ENCODE measurements at regions not wholly inside any gene's neighbourhood (a gene's known extent, or its start where the extent isn't known, plus 50 kb on each side); places are given as distances from the start of the nearest gene placed in this dataset.
A peak's percentile ranks its signal among the peaks of the same experiment; 100 is the strongest.

GRCh38 chr13:72567566-72567965 is 159.9 kb downstream of the MZT1 start:
- H3K27me3 ChIP-seq (replicated peaks; ENCODE audit: insufficient read depth): no peaks in the 10 kb centered on the region
- no peaks in the 10 kb centered on the region for H3K9me3 ChIP-seq
- H3K4me1 ChIP-seq (ENCODE audit: control insufficient read depth in 1 of 2, low read depth in 2 of 2): no peaks in the 10 kb centered on the region
- TF ChIP-seq CTCF (IDR thresholded peaks at IDR 0.05): no peak
- DNase-seq (ENCODE audit: low spot score) (no peak), ATAC-seq (ENCODE audit: insufficient number of reproducible peaks, low FRiP score, low read depth) (no peak)
- no peaks in the 10 kb centered on the region for H3K36me3 ChIP-seq
- no peak overlapping the region for H3K4me3 ChIP-seq
- no peak overlapping the region for H3K27ac ChIP-seq

- DNase-seq (ENCODE audit: low spot score) (no peak), ATAC-seq (ENCODE audit: insufficient number of reproducible peaks, low FRiP score, low read depth) (no peak)
- no peaks in the 10 kb centered on the region for H3K9me3 ChIP-seq
- H3K4me1 ChIP-seq (ENCODE audit: control insufficient read depth in 1 of 2, low read depth in 2 of 2): no peaks in the 10 kb centered on the region
- no peak overlapping the region for H3K4me3 ChIP-seq
- no peak for TF ChIP-seq CTCF (IDR thresholded peaks at IDR 0.05)
- no peak overlapping the region for H3K27ac ChIP-seq
- H3K36me3 ChIP-seq: no peaks in the 10 kb centered on the region
- no peaks in the 10 kb centered on the region for H3K27me3 ChIP-seq (replicated peaks; ENCODE audit: insufficient read depth)
Measured at GRCh38 chr13:72566526-72566925, 160.9 kb downstream of the MZT1 start.

- peak; percentile 31 for TF ChIP-seq CTCF (IDR thresholded peaks at IDR 0.05)
- DNase-seq (ENCODE audit: low spot score) (no peak), ATAC-seq (ENCODE audit: insufficient number of reproducible peaks, low FRiP score, low read depth) (no peak)
- Histone ChIP-seq H3K4me1 (ENCODE audit: control insufficient read depth in 1 of 2, low read depth in 2 of 2) (no peaks in the 10 kb centered on the region), H3K27ac (no peak overlapping the region), H3K36me3 (no peaks in the 10 kb centered on the region), H3K4me3 (no peak overlapping the region), H3K27me3 (replicated peaks; ENCODE audit: insufficient read depth) (no peaks in the 10 kb centered on the region), H3K9me3 (no peaks in the 10 kb centered on the region)
Measured at GRCh38 chr13:72565893-72566292, 161.5 kb downstream of the MZT1 start.

- Histone ChIP-seq H3K4me1 (ENCODE audit: control insufficient read depth in 1 of 2, low read depth in 2 of 2) (no peaks in the 10 kb centered on the region), H3K36me3 (no peaks in the 10 kb centered on the region), H3K4me3 (no peak overlapping the region), H3K9me3 (no peaks in the 10 kb centered on the region), H3K27ac (no peak overlapping the region), H3K27me3 (replicated peaks; ENCODE audit: insufficient read depth) (no peaks in the 10 kb centered on the region)
- DNase-seq (ENCODE audit: low spot score) (no peak), ATAC-seq (ENCODE audit: insufficient number of reproducible peaks, low FRiP score, low read depth) (no peak)
- no peak for TF ChIP-seq CTCF (IDR thresholded peaks at IDR 0.05)
Measured at GRCh38 chr13:72562686-72563085, 164.7 kb downstream of the MZT1 start.

- no peak for TF ChIP-seq CTCF (IDR thresholded peaks at IDR 0.05)
- Histone ChIP-seq H3K27me3 (replicated peaks; ENCODE audit: insufficient read depth) (no peaks in the 10 kb centered on the region), H3K4me3 (no peak overlapping the region), H3K4me1 (ENCODE audit: control insufficient read depth in 1 of 2, low read depth in 2 of 2) (no peaks in the 10 kb centered on the region), H3K9me3 (no peaks in the 10 kb centered on the region), H3K36me3 (no peaks in the 10 kb centered on the region), H3K27ac (no peak overlapping the region)
- DNase-seq (ENCODE audit: low spot score) (no peak), ATAC-seq (ENCODE audit: insufficient number of reproducible peaks, low FRiP score, low read depth) (no peak)
Measured at GRCh38 chr13:72561791-72562190, 165.6 kb downstream of the MZT1 start.
